NCI-H2171 treated with DMSO at 0.1 percent for 48 hours (cell line): ENCODE measurements at regions not wholly inside any gene's neighbourhood (a gene's known extent, or its start where the extent isn't known, plus 50 kb on each side); places are given as distances from the start of the nearest gene placed in this dataset.

Source experiments
- DNase-seq: peaks from one replicate; lab custom pipeline; 2025; lab: John Stamatoyannopoulos, UW

GRCh38 chr12:92223481-92223880 is 77.8 kb upstream of the BTG1 start:
- DNase-seq = no peak

GRCh38 chr12:92221656-92222315 is 76.1 kb upstream of the BTG1 start:
- DNase-seq = no peak

DNA sequence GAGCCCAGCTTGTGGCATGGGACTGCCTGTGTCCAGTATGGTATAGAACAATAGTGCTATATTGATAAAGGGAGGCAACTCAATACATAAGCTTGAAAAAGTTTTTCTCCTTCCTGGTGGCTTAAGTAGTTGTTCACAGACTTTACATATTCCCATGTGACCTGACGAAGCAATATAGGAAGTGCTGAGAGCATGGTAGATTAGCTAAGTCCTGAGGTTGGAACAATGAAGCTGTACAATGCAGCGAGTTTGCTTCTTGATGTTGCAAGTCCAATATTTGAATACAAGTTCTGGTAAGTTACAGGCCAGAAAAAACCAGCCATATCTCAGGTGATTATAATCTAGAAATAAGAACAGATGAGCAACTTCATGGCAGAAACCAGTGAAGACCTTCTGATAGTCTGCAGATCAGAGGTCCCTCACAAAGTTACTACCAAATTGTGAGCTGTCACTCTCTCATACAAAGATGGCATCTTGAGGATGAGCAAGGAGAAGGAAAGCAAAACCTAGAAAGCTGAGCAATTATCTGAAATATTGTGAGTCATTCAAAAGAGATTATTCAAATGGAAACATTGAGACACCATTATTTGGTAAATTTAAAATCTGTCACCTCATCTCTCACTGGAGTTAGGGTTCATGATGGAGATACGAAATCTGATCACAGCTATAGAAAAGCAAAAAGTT is 72.9 kb upstream of the BTG1 start:
- DNase-seq = no peak

DNA sequence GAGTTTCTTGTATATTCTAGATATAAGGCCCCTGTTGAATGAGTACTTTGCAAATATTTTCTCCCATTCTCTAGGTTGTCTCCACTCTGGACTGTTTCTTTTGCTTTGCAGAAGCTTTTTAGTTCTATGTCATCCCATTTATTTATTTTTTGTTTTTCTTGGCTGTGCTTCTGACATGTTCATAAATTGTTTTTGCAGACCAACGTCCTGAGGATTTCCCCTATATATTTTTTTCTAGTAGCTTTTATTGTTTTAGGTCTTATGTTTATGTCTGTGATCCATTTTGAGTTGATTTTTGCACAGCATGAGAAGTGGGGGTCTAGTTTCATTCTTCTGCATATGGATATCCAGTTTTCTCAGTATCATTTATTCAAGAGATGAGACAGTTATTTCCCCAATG is 70.4 kb upstream of the BTG1 start:
- no peak for DNase-seq

- DNase-seq = no peak
Measured at GRCh38 chr12:92215358-92215757, 69.7 kb upstream of the BTG1 start.

DNA sequence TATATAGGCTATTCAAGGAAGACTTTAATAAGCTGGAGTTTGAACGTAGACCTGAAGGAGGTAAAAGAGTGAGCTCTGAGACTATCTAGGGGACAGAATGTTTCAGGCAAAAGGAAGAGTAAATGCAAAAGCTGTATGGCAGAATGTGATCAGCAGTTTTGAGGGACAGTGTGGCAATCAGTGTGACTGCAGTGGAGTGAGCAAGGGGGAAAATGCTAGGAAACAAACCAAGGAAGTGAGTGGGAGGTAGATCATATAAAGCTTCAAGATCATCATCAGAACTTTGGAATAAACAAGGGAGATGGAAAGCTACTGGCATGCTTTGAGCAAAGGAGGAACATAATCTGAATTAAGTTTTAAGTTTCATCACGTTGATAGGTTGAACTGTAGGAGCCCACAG is 67.5 kb upstream of the BTG1 start:
- DNase-seq = no peak

GRCh38 chr12:92210071-92210470 is 64.4 kb upstream of the BTG1 start:
- no peak for DNase-seq

DNA sequence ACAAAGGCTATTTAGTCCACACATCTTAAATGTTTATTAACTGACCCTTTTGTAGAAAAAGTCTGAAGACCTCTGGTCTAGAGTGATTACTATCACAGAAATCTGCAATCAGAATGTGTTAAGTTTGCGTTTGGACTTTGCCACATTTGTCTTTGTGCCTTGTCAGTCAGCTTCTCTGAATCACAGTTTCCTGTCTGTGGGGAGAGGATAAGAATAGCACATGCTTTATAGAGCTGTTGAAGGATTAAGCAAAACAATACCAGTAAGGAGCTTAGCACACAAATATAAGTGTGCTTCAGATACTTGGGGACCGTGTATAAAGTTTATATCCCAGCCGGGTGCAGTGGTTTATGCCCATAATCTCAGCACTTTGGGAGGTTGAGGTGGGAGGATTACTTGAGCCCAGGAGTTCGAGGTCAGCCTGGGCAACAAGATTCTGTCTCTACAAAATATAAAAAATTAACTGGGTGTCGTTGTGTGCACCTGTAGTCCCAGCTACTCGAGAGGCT is 63.0 kb upstream of the BTG1 start:
- no peak for DNase-seq

DNA sequence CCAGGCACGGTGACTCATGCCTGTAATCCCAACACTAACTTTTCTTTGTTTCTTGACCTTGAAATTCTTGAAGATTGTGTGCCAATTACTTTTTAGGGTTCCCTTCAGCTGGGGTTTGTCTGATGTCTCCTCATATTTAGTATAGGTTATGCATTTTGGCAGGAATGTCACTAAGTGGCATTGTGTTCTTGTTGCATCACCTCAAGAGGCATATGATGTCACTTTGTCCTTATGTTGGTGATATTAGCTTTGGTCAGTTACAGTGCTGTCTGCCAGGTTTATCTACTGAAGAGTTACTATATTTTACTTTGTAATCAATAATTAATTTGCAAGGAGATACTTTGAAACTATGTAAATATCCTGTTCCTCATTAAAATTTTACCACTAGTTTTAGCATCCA is 61.0 kb upstream of the BTG1 start:
- DNase-seq = no peak

DNA sequence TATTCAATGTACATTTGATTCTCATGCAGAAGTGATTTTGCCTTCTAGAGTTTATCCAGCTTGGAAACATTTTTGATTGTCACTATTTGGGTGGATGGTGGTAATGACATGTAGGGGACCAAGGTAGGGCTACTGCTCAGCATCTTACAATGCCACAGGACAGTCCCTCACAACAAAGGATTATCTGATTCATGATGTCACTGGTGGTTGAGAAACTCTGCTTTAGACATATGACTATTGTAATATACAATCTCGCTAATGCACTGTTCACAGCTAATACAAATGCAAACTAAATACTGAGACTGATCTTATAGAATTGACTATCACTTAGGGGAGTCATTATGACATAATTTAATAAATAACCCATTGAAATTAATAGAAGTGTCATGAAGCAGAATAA is 60.4 kb upstream of the BTG1 start:
- DNase-seq = no peak

GRCh38 chr12:92199819-92200576 is 54.4 kb upstream of the BTG1 start:
- DNase-seq = no peak

DNA sequence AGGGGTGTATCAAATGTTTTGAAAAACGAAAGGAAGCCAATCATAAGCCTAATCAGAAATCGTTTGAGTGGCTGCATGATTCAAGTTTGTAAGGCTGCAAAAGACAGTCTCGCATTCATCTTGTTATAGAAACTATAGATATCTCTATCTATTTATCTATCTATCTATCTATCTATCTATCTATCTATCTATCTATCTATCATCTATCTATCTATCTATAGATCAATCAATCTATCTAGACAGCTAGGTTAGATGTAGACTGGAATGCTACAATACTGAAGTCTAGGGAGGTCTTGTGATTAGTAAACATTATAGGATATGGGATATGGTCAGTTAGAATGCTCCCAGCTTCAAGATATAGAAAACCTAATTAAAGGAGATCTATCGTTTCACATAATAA is 52.2 kb upstream of the BTG1 start:
- DNase-seq = no peak

- no peak for DNase-seq
Measured at GRCh38 chr12:92196368-92196767, 50.7 kb upstream of the BTG1 start.
